Right lobe of liver (tissue), 6 donors: ENCODE measurements at regions not wholly inside any gene's neighbourhood (a gene's known extent, or its start where the extent isn't known, plus 50 kb on each side); places are given as distances from the start of the nearest gene placed in this dataset.
A peak's percentile ranks its signal among the peaks of the same experiment; 100 is the strongest.

ENCODE experiments used
- ATAC-seq, 4 donors: fragments of 200-7000 bp; cut with Tn5 transposase; one replicate each; pipeline ENCODE4 v1.9.1; 2020; ENCODE audit warnings: mild to moderate bottlenecking in 4 of 4, moderate library complexity in 4 of 4
- DNase-seq, 3 donors: peaks; one replicate each; pipeline ENCODE4 v3.0.0-alpha.2; 2020
- H3K27ac ChIP-seq, 3 donors: fragments of 200-600 bp; one replicate each; pipeline ENCODE4 v1.8.0; 2022
- H3K27me3 ChIP-seq, 2 donors: fragments of 200-600 bp; one replicate each; pipeline ENCODE4 v1.8.0; 2022
- H3K36me3 ChIP-seq, 4 donors: fragments of 200-600 bp; sonication (generic) in 1 of 4; one replicate each; pipeline versions ENCODE4 v1.5.1 to v1.8.0; 2017 to 2022; ENCODE audit warnings: control low read depth in 1 of 4
- H3K4me1 ChIP-seq, 4 donors: fragments of 200-600 bp; sonication (generic) in 1 of 4; one replicate each; pipeline versions ENCODE4 v1.5.1 to v1.8.0; 2017 to 2022; ENCODE audit warnings: control low read depth in 1 of 4
- H3K4me3 ChIP-seq, 3 donors: fragments of 200-600 bp; one replicate each; pipeline ENCODE4 v1.8.0; 2022
- H3K9me3 ChIP-seq, 4 donors: fragments of 200-600 bp; sonication (generic) in 1 of 4; one replicate each; pipeline versions ENCODE4 v1.5.1 to v1.8.0; 2017 to 2022; ENCODE audit warnings: control low read depth in 1 of 4
- CTCF ChIP-seq, 4 donors: fragments of 200-600 bp in 3 of 4; fragments of 450-650 bp in 1 of 4; IDR thresholded peaks; one replicate each; pipeline versions ENCODE4 v1.5.1 to v1.8.0; 2016 to 2022; ENCODE audit warnings: antibody characterized with exemption in 4 of 4, mild to moderate bottlenecking in 2 of 4
- POLR2A ChIP-seq: fragments of 450-650 bp; IDR thresholded peaks from one replicate; pipeline ENCODE4 v1.6.1; 2017; ENCODE audit warnings: antibody characterized with exemption, mild to moderate bottlenecking
- WGBS: methylation state at CpG from one replicate; pipeline ENCODE4 v1.1.6; 2018; ENCODE audit warnings: low coverage, low lambda C conversion rate; ENCODE audit not compliant: insufficient coverage; ENCODE audit errors: missing lambda C conversion rate; 5-methylcytosine and 5-hydroxymethylcytosine counted together
- intact Hi-C, 2 donors: fragments of 100-400 bp; cut with DNase I; formaldehyde crosslinking; loops; one replicate each; pipeline versions ENCODE4 v1.11.2 to v1.14.1; 2022
- donor health status: DM: no; HTN: yes; CAD: no.
- donor health status: DM: no; HTN: no; CAD: no.
- donor health status: DM: no; HTN: no; CAD: no.
- donor health status: DM: no; HTN: yes; CAD: no.
- donor health status: DM: no; HTN: yes; CAD: no.

GRCh38 chr1:22309572-22309971 is 142.1 kb upstream of the ZBTB40 start:
- H3K4me1 ChIP-seq: no peaks in the 10 kb centered on the region
- intact Hi-C loops: no loop called here
- no peak overlapping the region for H3K27ac ChIP-seq
- 91% methylated on average over 1 of the region's 2 CpGs for WGBS
- TF ChIP-seq POLR2A (no peak), CTCF (IDR thresholded peaks at IDR 0.05) (no peak)
- H3K4me3 ChIP-seq: no peak overlapping the region
- H3K9me3 ChIP-seq: no peaks in the 10 kb centered on the region
- DNase-seq: no peak
- no peak for ATAC-seq
- no peaks in the 10 kb centered on the region for H3K36me3 ChIP-seq
- peaks cover 0 to 9% of the 10 kb centered on the region in 2 donors for H3K27me3 ChIP-seq

- H3K36me3 ChIP-seq: no peaks in the 10 kb centered on the region
- H3K4me3 ChIP-seq: no peak overlapping the region
- no peak for ATAC-seq
- TF ChIP-seq POLR2A: no peak
- no peak for TF ChIP-seq CTCF (IDR thresholded peaks at IDR 0.05)
- H3K27ac ChIP-seq: no peak overlapping the region
- WGBS: 92% methylated on average over 6 of the region's 6 CpGs
- no peaks in the 10 kb centered on the region for H3K27me3 ChIP-seq
- intact Hi-C loops: no loop called here
- no peak for DNase-seq
- no peaks in the 10 kb centered on the region for H3K4me1 ChIP-seq
- no peaks in the 10 kb centered on the region for H3K9me3 ChIP-seq
Observed at GRCh38 chr1:22311461-22311860, 140.2 kb upstream of the ZBTB40 start.

- WGBS: 67% methylated on average over 3 of the region's 8 CpGs
- DNase-seq: peak in 1 of 3 donors; percentile 32
- TF ChIP-seq CTCF (IDR thresholded peaks at IDR 0.05): no peak
- TF ChIP-seq POLR2A: no peak
- peak in 1 of 4 donors; percentile 11 for ATAC-seq
- H3K27ac ChIP-seq: no peak overlapping the region
- intact Hi-C loops: no loop called here
- H3K36me3 ChIP-seq: no peaks in the 10 kb centered on the region
- H3K27me3 ChIP-seq: peaks cover 0 to 2% of the 10 kb centered on the region in 2 donors
- no peaks in the 10 kb centered on the region for H3K4me1 ChIP-seq
- no peaks in the 10 kb centered on the region for H3K9me3 ChIP-seq
- H3K4me3 ChIP-seq: no peak overlapping the region
Observed at GRCh38 chr1:22313321-22313720, 138.3 kb upstream of the ZBTB40 start.

- Histone ChIP-seq H3K4me1 (no peaks in the 10 kb centered on the region), H3K27me3 (peaks cover 0 to 4% of the 10 kb centered on the region in 2 donors), H3K4me3 (no peak overlapping the region), H3K36me3 (no peaks in the 10 kb centered on the region), H3K9me3 (no peaks in the 10 kb centered on the region), H3K27ac (no peak overlapping the region)
- WGBS: 85% methylated on average over 4 of the region's 11 CpGs
- DNase-seq (peak in 1 of 3 donors; percentile 19), ATAC-seq (no peak)
- intact Hi-C loops: no loop called here
- TF ChIP-seq CTCF (IDR thresholded peaks at IDR 0.05): no peak
- no peak for TF ChIP-seq POLR2A
Observed at GRCh38 chr1:22314706-22315105, 136.9 kb upstream of the ZBTB40 start.
